Heart left ventricle (tissue), 16 donors: ENCODE measurements at regions not wholly inside any gene's neighbourhood (a gene's known extent, or its start where the extent isn't known, plus 50 kb on each side); places are given as distances from the start of the nearest gene placed in this dataset.
"Not testable (repeated sequence)": the region's sequence is repeated elsewhere in the genome, so short reads cannot be mapped to it uniquely, and the experiment has no call there.

Experiments
- ATAC-seq, 4 donors: fragments of 200-7000 bp; cut with Tn5 transposase; one replicate each; pipeline ENCODE4 v1.9.1; 2020 to 2022; ENCODE audit warnings: moderate library complexity in 4 of 4, mild to moderate bottlenecking in 3 of 4, moderate number of reproducible peaks in 1 of 4
- DNase-seq, 5 donors: peaks; one replicate each; pipeline ENCODE4 v3.0.0-alpha.2; 2020
- H3K27ac ChIP-seq, 12 donors: fragments of 200-600 bp; sonication (generic) in 4 of 12; one replicate each; pipeline versions ENCODE4 v1.5.0 to v1.8.0; 2016 to 2022; ENCODE audit warnings: mild to moderate bottlenecking in 2 of 12
- H3K27me3 ChIP-seq, 9 donors: fragments of 200-600 bp; sonication (generic) in 2 of 9; one replicate each; pipeline versions ENCODE4 v1.5.1 to v1.8.0; 2016 to 2022; ENCODE audit warnings: mild to moderate bottlenecking in 3 of 9
- H3K36me3 ChIP-seq, 9 donors: fragments of 200-600 bp; sonication (generic) in 2 of 9; one replicate each; pipeline versions ENCODE4 v1.5.0 to v1.8.0; 2018 to 2022; ENCODE audit warnings: mild to moderate bottlenecking in 2 of 9
- H3K4me1 ChIP-seq, 12 donors: fragments of 200-600 bp; sonication (generic) in 4 of 12; one replicate each; pipeline versions ENCODE4 v1.5.0 to v1.8.0; 2016 to 2022; ENCODE audit warnings: mild to moderate bottlenecking in 3 of 12
- H3K4me3 ChIP-seq, 12 donors: fragments of 200-600 bp; sonication (generic) in 4 of 12; one replicate each; pipeline versions ENCODE4 v1.5.0 to v1.8.0; 2017 to 2022; ENCODE audit warnings: mild to moderate bottlenecking in 9 of 12, moderate library complexity in 4 of 12
- H3K9me3 ChIP-seq, 12 donors: fragments of 200-600 bp; sonication (generic) in 4 of 12; one replicate each; pipeline versions ENCODE4 v1.5.0 to v1.8.0; 2016 to 2022; ENCODE audit warnings: mild to moderate bottlenecking in 1 of 12
- POLR2A ChIP-seq, 2 donors: fragments of 450-650 bp; IDR thresholded peaks; one replicate each; pipeline ENCODE4 v1.6.1; 2017; ENCODE audit warnings: antibody characterized with exemption in 2 of 2, mild to moderate bottlenecking in 2 of 2, moderate library complexity in 2 of 2
- WGBS, 4 donors: extraction: QIAGEN DNeasy Blood & Tissue Kit in 2 of 4; methylation state at CpG; one replicate each; pipeline versions ENCODE4 v1.1.5 to v1.1.7; 2013 to 2018; 5-methylcytosine and 5-hydroxymethylcytosine counted together
- intact Hi-C, 10 donors: fragments of 100-400 bp; cut with DNase I; formaldehyde crosslinking; loops; one replicate each; pipeline versions ENCODE4 v1.11.1 to v1.14.2; 2022
- TF ChIP-seq, protein P1 (sequence below), 12 donors: fragments of 200-600 bp; sonication (generic) in 4 of 12; IDR thresholded peaks; one replicate each; pipeline versions ENCODE4 v1.5.0 to v1.8.0; 2018 to 2022; ENCODE audit warnings: antibody characterized with exemption in 12 of 12, mild to moderate bottlenecking in 5 of 12
- donor health status: ischemic (EF 13 %, LVEDD 7.1; RV severe dilation, severe dysfunction).
- donor health status: healthy with polysubstance abuse.
- donor health status: DM: no; HTN: yes; CAD: no.
- donor health status: DM: no; HTN: no; CAD: no.
- donor health status: ischemic (EF 25% LVEDD 6.9; RV normal size, moderate dysfunction).
- donor health status: ischemic (EF 25% LVEDD 5.7; RV mildly dilated, moderate dysfunction).
- donor health status: healthy.
- donor health status: DM: yes; HTN: yes; CAD: no.
- donor health status: ischemic (EF 35%, LVEDD 5.7; RV mildly dilated, moderate dysfunction).
- donor health status: nonischemic (EF 11% LVEDD 7.7; RV severe dilation, severe dysfunction).
- donor health status: DM: yes; HTN: yes; CAD: no.
- donor health status: PGD.
- donor health status: ischemic (EF 29% LVEDD 5.4; RV normal size, mild dysfunction).
- donor health status: nonischemic (EF 23%, LVEDD 6.1; RV moderate dilation, normal function).

DNA sequence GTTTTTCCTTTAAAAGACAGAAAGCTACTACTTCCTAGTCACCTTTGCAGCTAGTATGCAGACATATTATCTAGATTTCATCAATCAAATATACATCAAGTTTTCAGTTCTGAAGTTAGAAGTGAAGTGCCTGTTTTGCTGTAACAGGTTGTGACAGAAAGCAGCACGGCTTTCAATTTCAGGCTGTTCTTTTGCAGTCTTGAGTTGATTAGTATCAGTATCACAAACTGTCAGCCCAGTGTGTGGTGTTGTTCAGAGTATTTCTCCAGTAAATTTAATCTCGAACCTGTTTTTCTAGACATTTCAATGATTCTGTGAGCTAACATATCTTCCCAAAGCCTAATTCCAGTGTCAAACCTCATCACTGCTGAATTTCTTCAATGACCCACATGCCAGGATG, 1050.8 kb downstream of the DIPK2A start:
- DNase-seq (no peak), ATAC-seq (no peak)
- Histone ChIP-seq H3K27me3 (no peaks in the 10 kb centered on the region), H3K27ac (no peak overlapping the region), H3K9me3 (peaks cover 0 to 2% (median 0%) of the 10 kb centered on the region in 12 donors), H3K36me3 (no peaks in the 10 kb centered on the region), H3K4me3 (no peak overlapping the region), H3K4me1 (no peaks in the 10 kb centered on the region)
- TF ChIP-seq, protein P1, sequence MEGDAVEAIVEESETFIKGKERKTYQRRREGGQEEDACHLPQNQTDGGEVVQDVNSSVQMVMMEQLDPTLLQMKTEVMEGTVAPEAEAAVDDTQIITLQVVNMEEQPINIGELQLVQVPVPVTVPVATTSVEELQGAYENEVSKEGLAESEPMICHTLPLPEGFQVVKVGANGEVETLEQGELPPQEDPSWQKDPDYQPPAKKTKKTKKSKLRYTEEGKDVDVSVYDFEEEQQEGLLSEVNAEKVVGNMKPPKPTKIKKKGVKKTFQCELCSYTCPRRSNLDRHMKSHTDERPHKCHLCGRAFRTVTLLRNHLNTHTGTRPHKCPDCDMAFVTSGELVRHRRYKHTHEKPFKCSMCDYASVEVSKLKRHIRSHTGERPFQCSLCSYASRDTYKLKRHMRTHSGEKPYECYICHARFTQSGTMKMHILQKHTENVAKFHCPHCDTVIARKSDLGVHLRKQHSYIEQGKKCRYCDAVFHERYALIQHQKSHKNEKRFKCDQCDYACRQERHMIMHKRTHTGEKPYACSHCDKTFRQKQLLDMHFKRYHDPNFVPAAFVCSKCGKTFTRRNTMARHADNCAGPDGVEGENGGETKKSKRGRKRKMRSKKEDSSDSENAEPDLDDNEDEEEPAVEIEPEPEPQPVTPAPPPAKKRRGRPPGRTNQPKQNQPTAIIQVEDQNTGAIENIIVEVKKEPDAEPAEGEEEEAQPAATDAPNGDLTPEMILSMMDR (IDR thresholded peaks at IDR 0.05): no peak
- no peak for TF ChIP-seq POLR2A (IDR thresholded peaks at IDR 0.05)
- intact Hi-C loops: loop anchor here in 1 of 10 donors (1.0 kb wide), 1 partner anchor 8 kb away; no protein-coding TSS in a partner anchor
- WGBS, 4 donors: 61 to 78% (median 65%) methylated on average over 2 of the region's 2 CpGs

- WGBS, 4 donors: 78 to 91% (median 84%) methylated on average over 1 of the region's 1 CpG
- no peaks in the 10 kb centered on the region for H3K27me3 ChIP-seq
- no peak overlapping the region for H3K4me3 ChIP-seq
- H3K36me3 ChIP-seq: no peaks in the 10 kb centered on the region
- intact Hi-C loops: no loop called here
- no peak for TF ChIP-seq POLR2A (IDR thresholded peaks at IDR 0.05)
- TF ChIP-seq, protein P1 (IDR thresholded peaks at IDR 0.05): no peak
- H3K9me3 ChIP-seq: peaks cover 0 to 2% (median 0%) of the 10 kb centered on the region in 12 donors
- no peak for ATAC-seq
- no peaks in the 10 kb centered on the region for H3K4me1 ChIP-seq
- no peak overlapping the region for H3K27ac ChIP-seq
- DNase-seq: no peak
These were observed 1053.1 kb downstream of the DIPK2A start for GRCh38 chr3:145024700-145025099.

- intact Hi-C loops, H3K4me1 ChIP-seq, H3K9me3 ChIP-seq, DNase-seq, H3K4me3 ChIP-seq, H3K36me3 ChIP-seq, ATAC-seq, H3K27me3 ChIP-seq, H3K27ac ChIP-seq: not testable (repeated sequence)
- WGBS, 4 donors: 62 to 77% (median 71%) methylated on average over 3 of the region's 3 CpGs
These were observed 1055.6 kb downstream of the DIPK2A start for GRCh38 chr3:145027186-145027585.

GRCh38 chr3:145032791-145033190, 1061.2 kb downstream of the DIPK2A start:
- no peak overlapping the region for H3K27ac ChIP-seq
- no peak overlapping the region for H3K4me3 ChIP-seq
- ATAC-seq: no peak
- no peak for DNase-seq
- H3K36me3 ChIP-seq: no peaks in the 10 kb centered on the region
- no peak for TF ChIP-seq POLR2A (IDR thresholded peaks at IDR 0.05)
- TF ChIP-seq, protein P1 (IDR thresholded peaks at IDR 0.05): no peak
- no peaks in the 10 kb centered on the region for H3K27me3 ChIP-seq
- intact Hi-C loops: no loop called here
- no peaks in the 10 kb centered on the region for H3K9me3 ChIP-seq
- 69 to 88% (median 77%) methylated on average over 1 of the region's 1 CpG for WGBS, 4 donors
- H3K4me1 ChIP-seq: no peaks in the 10 kb centered on the region

- Histone ChIP-seq H3K9me3 (no peaks in the 10 kb centered on the region), H3K4me1 (no peaks in the 10 kb centered on the region), H3K27me3 (no peaks in the 10 kb centered on the region), H3K4me3 (no peak overlapping the region), H3K36me3 (no peaks in the 10 kb centered on the region), H3K27ac (no peak overlapping the region)
- no peak for TF ChIP-seq POLR2A (IDR thresholded peaks at IDR 0.05)
- TF ChIP-seq, protein P1 (IDR thresholded peaks at IDR 0.05): no peak
- 88 to 100% (median 90%) methylated on average over 1 of the region's 1 CpG for WGBS, 4 donors
- intact Hi-C loops: no loop called here
- ATAC-seq: no peak
- DNase-seq: no peak
These were observed 1064.1 kb downstream of the DIPK2A start for GRCh38 chr3:145035682-145036081.

- ATAC-seq, DNase-seq, H3K4me1 ChIP-seq, H3K4me3 ChIP-seq, H3K36me3 ChIP-seq, H3K27ac ChIP-seq, H3K27me3 ChIP-seq, intact Hi-C loops, H3K9me3 ChIP-seq: not testable (repeated sequence)
- WGBS, 4 donors: 90 to 98% (median 93%) methylated on average over 2 of the region's 2 CpGs
These were observed 1082.4 kb downstream of the DIPK2A start for GRCh38 chr3:145054055-145054454.
